ENCODE measurements at regions not wholly inside any gene's neighbourhood (a gene's known extent, or its start where the extent isn't known, plus 50 kb on each side); places are given as distances from the start of the nearest gene placed in this dataset.

DNA sequence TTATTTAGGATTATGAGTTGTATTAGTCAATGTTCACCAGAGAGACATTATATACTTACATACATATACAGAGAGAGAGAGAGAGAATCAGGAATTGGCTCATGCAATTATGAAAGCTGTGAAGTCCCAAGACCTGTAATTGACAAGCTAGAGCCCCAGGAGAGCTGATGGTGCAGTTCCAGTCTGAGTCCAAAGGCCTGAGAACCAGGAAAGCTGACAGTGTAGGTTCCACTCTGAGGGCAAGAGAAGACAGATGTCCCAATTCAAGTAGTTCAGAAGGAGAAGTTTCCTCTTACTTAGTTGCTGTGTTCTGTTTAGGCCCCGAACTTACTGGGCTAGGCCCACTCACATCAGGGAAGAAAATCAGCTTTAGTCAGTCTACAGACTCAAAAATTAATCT lies 76.4 kb upstream of the FICD start:
- ChIA-PET POLR2A (no interaction called here), CTCF (no interaction called here)
- Mint-ChIP-seq H3K27ac (no peak overlapping the region), H3K9me3 (no peaks in the 10 kb centered on the region), H3K27me3 (peaks cover 5% of the 10 kb centered on the region), H3K36me3 (ENCODE audit: low read depth) (no peaks in the 10 kb centered on the region), H3K4me3 (no peak overlapping the region), H3K4me1 (ENCODE audit: low read depth) (no peaks in the 10 kb centered on the region)
- intact Hi-C loops (cut with micrococcal nuclease), result no loop called here
- TF ChIP-seq, protein P1, sequence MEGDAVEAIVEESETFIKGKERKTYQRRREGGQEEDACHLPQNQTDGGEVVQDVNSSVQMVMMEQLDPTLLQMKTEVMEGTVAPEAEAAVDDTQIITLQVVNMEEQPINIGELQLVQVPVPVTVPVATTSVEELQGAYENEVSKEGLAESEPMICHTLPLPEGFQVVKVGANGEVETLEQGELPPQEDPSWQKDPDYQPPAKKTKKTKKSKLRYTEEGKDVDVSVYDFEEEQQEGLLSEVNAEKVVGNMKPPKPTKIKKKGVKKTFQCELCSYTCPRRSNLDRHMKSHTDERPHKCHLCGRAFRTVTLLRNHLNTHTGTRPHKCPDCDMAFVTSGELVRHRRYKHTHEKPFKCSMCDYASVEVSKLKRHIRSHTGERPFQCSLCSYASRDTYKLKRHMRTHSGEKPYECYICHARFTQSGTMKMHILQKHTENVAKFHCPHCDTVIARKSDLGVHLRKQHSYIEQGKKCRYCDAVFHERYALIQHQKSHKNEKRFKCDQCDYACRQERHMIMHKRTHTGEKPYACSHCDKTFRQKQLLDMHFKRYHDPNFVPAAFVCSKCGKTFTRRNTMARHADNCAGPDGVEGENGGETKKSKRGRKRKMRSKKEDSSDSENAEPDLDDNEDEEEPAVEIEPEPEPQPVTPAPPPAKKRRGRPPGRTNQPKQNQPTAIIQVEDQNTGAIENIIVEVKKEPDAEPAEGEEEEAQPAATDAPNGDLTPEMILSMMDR (IDR thresholded peaks at IDR 0.05), result no peak
- no peak for DNase-seq
- no peak for ATAC-seq

DNA sequence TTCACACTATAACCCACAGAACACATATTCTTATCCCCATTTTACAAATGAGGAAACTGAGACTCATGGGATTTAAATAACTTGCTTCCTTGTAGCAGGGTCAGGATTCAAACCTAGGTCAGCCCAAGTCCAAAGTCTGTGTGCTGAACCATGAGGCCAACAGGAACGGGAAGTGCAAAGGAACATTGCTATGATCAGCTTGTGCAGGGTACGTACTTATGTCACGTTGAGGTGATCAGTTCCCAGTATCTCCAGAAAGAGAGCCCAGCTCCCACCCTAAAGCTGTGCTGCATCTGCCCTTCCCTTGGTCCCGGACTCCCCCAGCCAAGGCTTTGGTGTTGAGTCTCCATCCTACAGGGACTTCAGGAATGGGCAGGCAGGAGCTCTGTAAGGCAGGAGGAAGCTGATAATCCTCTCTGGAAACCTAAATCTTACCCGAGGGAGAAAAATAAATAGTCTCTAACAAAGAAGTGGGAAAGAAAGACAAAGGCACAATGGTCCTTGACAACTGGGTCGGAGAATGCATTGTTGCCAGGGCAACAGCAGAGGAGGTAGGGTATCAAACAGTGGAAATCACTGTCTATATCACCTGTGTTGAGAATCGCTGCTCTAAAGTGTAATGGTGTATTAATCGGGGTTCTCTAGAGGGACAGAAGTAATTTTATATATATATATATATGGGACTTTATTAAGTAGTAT lies 82.5 kb upstream of the FICD start:
- no peaks in the 10 kb centered on the region for H3K4me1 Mint-ChIP-seq (ENCODE audit: low read depth)
- ChIA-PET CTCF (interaction anchor here (1.0 kb wide), 1 partner anchor 86 kb away, joined by 3 read pairs; no protein-coding TSS in a partner anchor), POLR2A (no interaction called here)
- DNase-seq (no peak), ATAC-seq (no peak)
- peaks cover under 1% of the 10 kb centered on the region for H3K27me3 Mint-ChIP-seq
- H3K9me3 Mint-ChIP-seq, result no peaks in the 10 kb centered on the region
- intact Hi-C loops (cut with micrococcal nuclease), result no loop called here
- H3K36me3 Mint-ChIP-seq (ENCODE audit: low read depth), result no peaks in the 10 kb centered on the region
- no peak overlapping the region for H3K4me3 Mint-ChIP-seq
- no peak overlapping the region for H3K27ac Mint-ChIP-seq
- TF ChIP-seq, protein P1 (IDR thresholded peaks at IDR 0.05), result no peak

DNA sequence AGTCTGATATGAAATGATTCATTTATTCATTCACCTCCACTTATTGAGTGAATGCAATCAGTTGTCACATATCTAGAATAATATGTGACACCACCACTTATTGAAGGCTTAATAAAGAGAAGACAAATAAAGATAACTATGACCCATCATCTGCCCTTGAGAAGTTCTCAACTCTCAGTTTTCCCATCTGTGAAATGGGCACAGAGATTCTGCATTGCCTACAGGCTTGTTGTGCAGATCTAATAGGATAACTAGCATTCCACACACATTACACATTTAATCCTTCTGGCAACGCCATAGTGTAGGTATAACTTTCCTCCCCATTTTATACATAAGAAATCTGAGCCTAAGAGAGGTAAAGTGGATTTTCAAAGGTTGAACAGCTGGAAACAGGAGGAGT lies 84.2 kb upstream of the FICD start:
- no peaks in the 10 kb centered on the region for H3K4me1 Mint-ChIP-seq (ENCODE audit: low read depth)
- ATAC-seq (no peak), DNase-seq (no peak)
- CTCF ChIA-PET, result no interaction called here
- TF ChIP-seq, protein P1 (IDR thresholded peaks at IDR 0.05), result no peak
- intact Hi-C loops (cut with micrococcal nuclease), result no loop called here
- peaks cover 4% of the 10 kb centered on the region for H3K27me3 Mint-ChIP-seq
- H3K9me3 Mint-ChIP-seq, result no peaks in the 10 kb centered on the region
- no peak overlapping the region for H3K4me3 Mint-ChIP-seq
- POLR2A ChIA-PET, result no interaction called here
- H3K36me3 Mint-ChIP-seq (ENCODE audit: low read depth), result no peaks in the 10 kb centered on the region
- no peak overlapping the region for H3K27ac Mint-ChIP-seq

DNA sequence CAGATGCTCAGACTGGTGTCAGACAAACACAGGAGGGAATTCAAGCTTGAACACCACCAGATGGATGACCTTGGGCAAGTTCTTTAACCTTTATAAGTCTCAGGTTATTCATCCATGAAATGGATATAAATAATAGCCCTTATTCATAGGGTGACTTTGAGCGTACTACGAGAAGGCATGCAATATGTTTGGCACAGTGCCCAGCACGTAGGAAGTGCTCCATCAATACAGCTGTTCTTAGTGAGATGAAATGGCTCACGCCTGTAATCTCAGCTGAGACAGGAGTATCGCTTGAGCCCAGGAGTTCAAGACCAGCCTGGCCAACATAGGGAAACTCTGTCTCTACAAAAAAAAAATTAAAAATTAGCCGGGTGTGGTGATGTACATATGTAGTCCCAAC lies 84.8 kb upstream of the FICD start:
- no peak overlapping the region for H3K27ac Mint-ChIP-seq
- ATAC-seq, result no peak
- ChIA-PET CTCF (no interaction called here), POLR2A (no interaction called here)
- H3K4me3 Mint-ChIP-seq, result no peak overlapping the region
- H3K36me3 Mint-ChIP-seq (ENCODE audit: low read depth), result no peaks in the 10 kb centered on the region
- TF ChIP-seq, protein P1 (IDR thresholded peaks at IDR 0.05), result no peak
- no peak for DNase-seq
- H3K9me3 Mint-ChIP-seq, result no peaks in the 10 kb centered on the region
- intact Hi-C loops (cut with micrococcal nuclease), result no loop called here
- H3K27me3 Mint-ChIP-seq, result peaks cover 4% of the 10 kb centered on the region
- no peaks in the 10 kb centered on the region for H3K4me1 Mint-ChIP-seq (ENCODE audit: low read depth)

DNA sequence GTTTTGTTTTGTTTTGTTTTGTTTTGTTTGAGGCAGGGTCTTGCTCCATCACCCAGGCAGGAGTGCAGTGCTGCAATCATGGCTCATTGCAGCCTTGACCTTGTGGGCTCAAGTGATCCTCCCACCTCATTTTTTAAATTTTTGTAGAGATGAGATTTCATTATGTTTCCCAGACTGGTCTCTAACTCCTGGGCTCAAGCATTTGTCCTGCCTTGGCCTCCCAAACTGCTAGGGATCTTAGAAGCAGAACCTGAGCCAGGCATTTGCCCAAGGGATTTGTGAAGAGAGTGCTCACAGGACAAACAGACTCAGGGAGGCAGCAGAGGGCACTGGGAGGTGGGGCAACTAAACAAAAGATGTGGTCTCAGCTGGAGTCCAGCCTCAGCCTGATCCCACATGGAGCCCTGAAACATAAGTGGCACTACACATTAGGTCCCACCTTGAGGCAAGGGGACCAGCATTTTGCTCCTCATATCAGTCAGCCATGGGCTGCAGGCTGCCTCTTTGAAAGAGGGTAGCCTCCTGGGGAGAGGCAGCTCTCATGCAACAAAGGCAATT lies 86.2 kb upstream of the CMKLR1 start:
- intact Hi-C loops (cut with micrococcal nuclease), result no loop called here
- ChIA-PET CTCF (no interaction called here), POLR2A (no interaction called here)
- Mint-ChIP-seq H3K9me3 (no peaks in the 10 kb centered on the region), H3K4me1 (ENCODE audit: low read depth) (no peaks in the 10 kb centered on the region), H3K27me3 (peaks cover 6% of the 10 kb centered on the region), H3K36me3 (ENCODE audit: low read depth) (no peaks in the 10 kb centered on the region), H3K27ac (no peak overlapping the region), H3K4me3 (no peak overlapping the region)
- ATAC-seq (no peak), DNase-seq (no peak)
- TF ChIP-seq, protein P1 (IDR thresholded peaks at IDR 0.05), result no peak
